Hypothalamus (tissue), 51 donors: ENCODE measurements at regions not wholly inside any gene's neighbourhood (a gene's known extent, or its start where the extent isn't known, plus 50 kb on each side); places are given as distances from the start of the nearest gene placed in this dataset.
"Not testable (repeated sequence)": the region's sequence is repeated elsewhere in the genome, so short reads cannot be mapped to it uniquely, and the experiment has no call there.

Experiments used
- DNase-seq, 51 donors: peaks; one replicate each; lab custom pipeline; 2025; lab: John Stamatoyannopoulos, UW

GRCh38 chr17:77826132-77826873 is 132.2 kb upstream of the TNRC6C start:
- no peak for DNase-seq

- DNase-seq: no peak
These were observed 131.5 kb upstream of the TNRC6C start for GRCh38 chr17:77827039-77827438.

- no peak for DNase-seq
These were observed 131.0 kb upstream of the TNRC6C start for GRCh38 chr17:77827511-77827910.

- DNase-seq: no peak
These were observed 129.6 kb upstream of the TNRC6C start for GRCh38 chr17:77828749-77829539.

- DNase-seq: peak in 3 of 51 donors; percentile 8 to 57 (median 50)
These were observed 128.4 kb upstream of the TNRC6C start for GRCh38 chr17:77829843-77830799.

GRCh38 chr17:77830816-77831473 is 127.6 kb upstream of the TNRC6C start:
- DNase-seq: no peak

GRCh38 chr17:77831474-77832179 is 126.9 kb upstream of the TNRC6C start:
- peak in 2 of 51 donors; percentile 18 to 61 for DNase-seq

GRCh38 chr17:77832180-77832560 is 126.3 kb upstream of the TNRC6C start:
- DNase-seq: no peak

GRCh38 chr17:77833769-77834168 is 124.7 kb upstream of the TNRC6C start:
- no peak for DNase-seq

GRCh38 chr17:77834170-77835115 is 124.1 kb upstream of the TNRC6C start:
- DNase-seq: peak in 3 of 51 donors; percentile 10 to 26 (median 14)

GRCh38 chr17:77836557-77837041 is 121.9 kb upstream of the TNRC6C start:
- DNase-seq: no peak

- not testable (repeated sequence) for DNase-seq
These were observed 121.4 kb upstream of the TNRC6C start for GRCh38 chr17:77837072-77837471.

- DNase-seq: no peak
These were observed 120.6 kb upstream of the TNRC6C start for GRCh38 chr17:77837917-77838316.

- no peak for DNase-seq
These were observed 119.5 kb upstream of the TNRC6C start for GRCh38 chr17:77838748-77839697.

- peak in 1 of 51 donors; percentile 21 for DNase-seq
These were observed 118.6 kb upstream of the TNRC6C start for GRCh38 chr17:77839698-77840512.

- no peak for DNase-seq
These were observed 117.9 kb upstream of the TNRC6C start for GRCh38 chr17:77840513-77841165.
